GM21786 (cell line): ENCODE measurements at regions not wholly inside any gene's neighbourhood (a gene's known extent, or its start where the extent isn't known, plus 50 kb on each side); places are given as distances from the start of the nearest gene placed in this dataset.

ENCODE experiments used
- ATAC-seq: cut with Tn5 transposase; IDR thresholded peaks from one replicate; pipeline ENCODE4 v1.9.1; 2021; ENCODE audit not compliant: unreplicated experiment

DNA sequence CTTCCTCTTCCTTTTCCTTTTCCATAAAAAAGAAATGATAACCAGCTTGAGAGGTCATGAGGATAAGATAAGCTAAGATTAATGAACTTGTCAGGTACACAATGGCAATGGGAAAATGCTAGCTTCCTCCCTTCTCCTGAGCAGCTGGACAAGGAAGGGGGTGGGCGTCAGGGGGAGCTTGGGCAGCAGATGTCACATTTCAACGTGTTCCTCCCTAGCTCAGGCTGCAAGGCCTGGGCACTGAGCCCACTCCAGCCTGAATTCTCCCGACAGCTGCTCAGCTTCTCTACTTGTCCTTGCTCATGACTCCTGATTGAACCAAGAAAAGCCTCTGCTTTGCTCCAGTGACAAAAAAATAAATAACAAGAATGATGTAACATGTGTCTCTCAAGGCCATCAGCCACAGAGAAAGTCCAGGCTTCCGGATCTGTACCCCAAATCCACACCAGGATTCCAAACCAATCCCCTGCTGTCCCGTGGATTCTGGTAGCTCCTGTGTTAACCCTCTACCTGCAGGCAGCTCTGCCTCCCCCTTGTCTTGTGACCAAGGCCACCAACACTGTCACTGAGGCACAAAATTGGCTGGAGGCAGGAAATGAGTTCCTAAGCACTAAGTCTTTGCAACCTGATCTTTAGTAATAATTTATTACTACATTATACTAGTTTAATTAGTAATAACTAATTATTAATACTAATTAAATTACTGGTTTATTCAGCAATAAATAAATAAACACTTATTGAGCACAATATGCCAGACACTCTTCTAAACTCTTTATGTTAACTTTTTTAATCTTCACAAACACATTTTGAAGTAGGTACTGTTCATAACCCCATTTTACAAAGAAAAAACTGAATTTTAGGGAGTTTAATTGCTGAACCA, 146.5 kb downstream of the CCDC34 start:
- no peak for ATAC-seq

- no peak for ATAC-seq
These were observed 147.3 kb downstream of the CCDC34 start for GRCh38 chr11:27215471-27216269.

DNA sequence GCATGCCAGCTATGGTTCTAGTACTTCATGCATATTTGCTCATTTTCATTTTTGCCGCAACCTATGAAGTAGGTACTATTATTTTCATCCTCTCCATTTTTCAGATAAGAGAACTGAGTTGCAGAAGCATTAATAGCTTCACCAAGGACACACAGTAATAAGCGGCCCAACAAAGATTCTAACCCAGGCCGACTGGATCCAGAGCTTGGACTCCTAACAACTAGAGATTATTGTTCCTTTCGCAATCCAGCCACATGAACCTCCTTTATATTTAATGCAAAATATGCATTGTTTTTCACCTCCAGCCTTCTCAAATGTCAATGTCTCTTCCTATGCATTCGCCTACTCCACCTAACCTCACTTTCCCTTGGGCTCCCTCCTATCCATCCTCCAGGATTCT, 148.3 kb downstream of the CCDC34 start:
- ATAC-seq: no peak

- no peak for ATAC-seq
These were observed 149.8 kb downstream of the CCDC34 start for GRCh38 chr11:27213232-27213660.

DNA sequence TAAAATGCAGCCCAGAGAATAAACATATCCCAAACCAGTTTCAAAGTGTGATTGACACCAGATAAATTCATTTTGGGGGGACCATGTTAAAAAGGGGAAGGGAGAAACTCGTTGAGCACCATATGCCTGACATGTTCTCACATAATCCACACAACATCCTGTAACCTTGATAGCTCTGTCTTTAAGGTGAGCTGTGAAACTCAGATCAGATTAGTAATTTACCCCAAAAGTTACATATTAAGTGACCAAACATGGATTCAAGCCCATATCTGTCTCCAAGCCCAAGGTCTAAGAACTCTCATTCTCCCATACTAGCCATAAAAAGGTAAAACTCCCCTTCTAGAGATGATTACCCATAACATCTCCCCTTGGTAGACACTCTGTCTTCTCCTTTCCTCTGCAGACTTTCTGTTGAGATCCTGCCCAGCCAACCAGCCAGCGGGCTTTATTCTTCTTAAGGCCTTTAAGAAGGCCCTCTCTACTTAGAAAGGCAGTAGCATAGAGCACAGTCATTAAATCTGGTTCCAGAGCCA, 150.7 kb downstream of the CCDC34 start:
- peak; percentile 37 for ATAC-seq

- no peak for ATAC-seq
These were observed 151.5 kb downstream of the CCDC34 start for GRCh38 chr11:27211370-27212127.

DNA sequence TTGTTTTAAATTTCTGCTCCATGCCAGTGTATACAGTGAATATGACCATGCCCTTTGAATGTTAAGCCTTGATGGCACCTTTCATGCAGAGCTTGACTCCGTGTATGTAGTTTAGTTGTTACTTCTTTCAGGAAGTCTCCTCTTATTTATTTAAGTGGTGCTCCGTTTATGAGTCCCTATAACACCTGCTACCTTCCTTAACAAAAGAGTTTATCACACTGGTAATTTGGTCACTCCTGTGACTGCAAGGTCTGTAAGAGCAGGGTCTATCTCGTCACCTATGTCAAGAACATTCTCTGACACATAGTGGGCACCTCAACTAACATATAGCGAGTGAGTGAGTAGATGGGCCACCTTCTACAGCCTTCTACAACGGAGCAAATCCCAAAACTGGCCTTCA, 152.5 kb downstream of the CCDC34 start:
- no peak for ATAC-seq

GRCh38 chr11:27209562-27210005, 153.4 kb downstream of the CCDC34 start:
- ATAC-seq: peak; percentile 61

- ATAC-seq: no peak
These were observed 154.2 kb downstream of the CCDC34 start for GRCh38 chr11:27208846-27209245.

GRCh38 chr11:27207025-27207650, 155.9 kb downstream of the CCDC34 start:
- no peak for ATAC-seq

DNA sequence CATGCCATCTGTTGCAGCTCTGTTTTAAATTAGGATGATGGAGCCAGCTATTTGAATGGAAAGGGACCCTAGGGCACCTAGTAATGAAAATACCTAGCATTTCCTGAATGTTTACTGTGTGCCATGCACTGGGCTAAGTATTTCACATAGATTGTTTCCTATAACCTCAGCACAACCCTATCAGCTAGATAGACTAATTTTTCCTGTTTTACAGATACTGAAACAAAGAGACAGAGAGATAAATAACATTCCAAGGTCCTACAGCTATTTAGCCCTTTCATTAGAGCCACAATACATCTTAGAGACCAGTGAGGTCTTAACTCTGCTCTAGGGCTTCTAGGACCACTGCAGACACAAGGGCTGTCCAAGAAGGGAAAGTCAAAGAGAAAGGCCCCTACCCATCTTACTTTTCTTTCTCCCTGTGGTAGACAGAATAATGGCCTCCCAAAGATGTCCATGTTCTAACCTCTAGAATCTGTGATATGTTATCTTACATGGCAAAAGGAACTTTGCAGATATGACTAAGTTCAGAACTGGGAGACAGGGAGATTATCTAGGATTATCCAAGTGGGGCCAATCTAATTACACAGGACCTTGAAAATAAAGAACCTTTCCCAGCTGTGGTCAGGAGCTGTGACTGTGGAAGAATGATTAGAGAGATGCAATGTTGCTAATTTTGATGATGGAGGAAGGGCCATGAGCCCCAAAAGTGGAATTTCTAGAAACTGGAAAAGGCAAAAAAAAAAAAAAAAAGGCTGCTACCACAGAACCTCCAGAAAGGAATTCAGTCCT, 157.0 kb downstream of the CCDC34 start:
- no peak for ATAC-seq

DNA sequence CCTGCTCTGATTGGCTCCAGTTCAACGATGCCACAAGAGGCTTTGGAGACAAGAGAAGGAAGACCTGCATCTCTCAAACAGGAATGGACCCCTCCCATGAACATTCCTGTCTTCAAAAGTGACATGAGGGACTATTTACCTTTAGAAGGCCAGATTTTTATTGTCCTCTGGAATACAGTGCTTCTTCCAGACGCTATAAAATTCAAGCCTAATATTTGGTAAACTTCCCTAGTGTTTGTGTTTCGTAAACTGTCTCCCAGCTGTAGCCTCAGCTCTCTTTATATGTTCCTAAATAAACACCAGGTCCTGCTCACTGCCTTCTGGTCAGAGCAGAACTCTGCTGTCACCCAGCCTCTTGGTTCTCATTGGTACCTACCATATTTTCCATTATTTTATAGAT, 157.8 kb downstream of the CCDC34 start:
- ATAC-seq: no peak

DNA sequence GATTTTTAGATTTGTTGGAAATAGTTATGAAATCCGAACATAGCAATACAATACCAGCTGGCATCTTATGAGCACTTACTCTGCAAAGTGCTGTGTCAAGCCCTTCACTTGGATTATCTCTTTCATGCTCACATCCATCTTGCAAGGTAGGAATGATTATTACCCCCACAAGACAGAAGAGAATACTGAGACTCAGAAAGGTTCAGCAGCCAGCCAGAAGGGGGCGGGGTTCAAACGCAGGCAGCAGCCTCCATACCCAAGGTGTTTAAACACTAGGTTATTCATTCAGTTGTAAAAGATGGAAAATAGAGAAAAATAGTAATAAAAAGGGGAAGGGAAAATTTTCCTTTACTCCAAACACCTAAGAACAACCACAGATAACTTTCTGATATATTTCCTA, 158.5 kb downstream of the CCDC34 start:
- no peak for ATAC-seq

DNA sequence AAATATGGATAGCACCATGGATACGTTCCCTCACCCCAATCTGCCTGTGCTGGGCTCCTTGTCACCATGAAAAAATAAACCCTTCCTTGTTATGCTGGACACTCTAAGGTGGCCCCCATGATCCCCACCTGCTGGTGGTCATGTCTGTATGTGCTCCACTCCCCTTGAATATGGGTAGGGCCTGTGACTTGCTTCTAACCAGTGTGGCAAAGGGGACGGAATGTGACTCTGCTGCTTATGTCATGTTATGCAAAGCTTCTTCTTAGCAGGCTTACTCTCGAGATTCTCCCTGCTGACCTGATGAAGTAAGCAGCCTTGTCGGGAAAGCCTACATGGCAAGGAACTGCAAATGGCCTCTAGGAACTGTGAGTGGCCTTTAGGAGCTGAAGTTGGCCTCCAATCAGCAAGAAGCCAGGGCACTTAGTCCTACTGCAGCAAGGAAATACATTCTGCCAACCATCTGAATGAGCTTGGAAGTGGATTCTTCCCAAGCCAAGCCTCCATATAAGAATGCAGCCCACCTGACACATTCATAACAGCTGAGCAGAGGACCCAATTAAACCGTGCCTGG, 159.9 kb downstream of the CCDC34 start:
- ATAC-seq: no peak

DNA sequence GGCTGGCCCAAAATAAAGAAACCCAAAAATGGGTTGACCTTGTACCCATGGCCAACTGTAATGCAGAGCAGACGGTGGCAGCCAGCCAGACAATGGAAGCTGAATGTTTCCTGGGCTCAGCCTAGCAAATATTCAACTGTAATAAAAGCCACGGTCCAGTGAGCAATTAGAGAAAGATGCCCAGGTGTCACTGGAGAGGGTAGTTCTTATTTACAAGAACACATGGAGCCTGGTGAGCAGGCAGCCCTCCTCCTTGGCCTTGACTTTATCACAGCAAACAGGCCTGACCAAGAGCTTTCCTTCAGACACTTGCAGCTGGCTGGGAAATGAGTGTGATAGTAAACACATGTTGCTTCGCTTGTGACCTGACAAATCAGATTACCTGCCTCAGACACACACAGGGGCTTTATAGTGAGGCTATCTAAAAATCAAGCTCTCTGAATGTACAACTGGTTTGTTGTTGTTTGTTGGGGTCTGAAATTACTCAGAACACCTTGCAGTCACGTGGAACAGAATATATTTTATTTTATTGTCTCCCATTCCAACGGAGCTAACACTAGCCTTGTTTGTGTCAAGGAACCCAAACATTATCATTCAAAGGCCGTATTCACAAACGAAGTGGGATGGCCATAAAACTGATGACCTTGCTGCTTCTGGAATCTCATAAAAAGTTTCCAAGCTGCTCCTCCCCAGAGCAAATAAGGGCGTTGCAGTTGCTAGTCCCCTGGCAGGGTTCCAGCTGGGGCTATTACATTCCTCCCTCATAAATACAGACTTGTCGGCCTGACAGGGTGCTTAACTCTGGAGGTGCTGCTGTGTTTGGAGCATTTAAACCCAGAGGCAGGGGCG, 161.1 kb downstream of the BBOX1 start:
- ATAC-seq: no peak

- ATAC-seq: no peak
These were observed 160.3 kb downstream of the BBOX1 start for GRCh38 chr11:27200779-27201453.

GRCh38 chr11:27196203-27196897, 155.7 kb downstream of the BBOX1 start:
- ATAC-seq: no peak
